ENCODE measurements at regions not wholly inside any gene's neighbourhood (a gene's known extent, or its start where the extent isn't known, plus 50 kb on each side); places are given as distances from the start of the nearest gene placed in this dataset.
A peak's percentile ranks its signal among the peaks of the same experiment; 100 is the strongest.

- TF ChIP-seq CTCF (IDR thresholded peaks at IDR 0.05) = peak; percentile 15 to 48 (median 46)
- no peak for TF ChIP-seq POLR2AphosphoS5 (IDR thresholded peaks at IDR 0.05)
- no peak for TF ChIP-seq POLR2A (IDR thresholded peaks at IDR 0.05)
These were observed 66.9 kb upstream of the PRR23C start for GRCh38 chr3:139111392-139112229.
